Small intestine (tissue), 7 donors: ENCODE measurements at regions not wholly inside any gene's neighbourhood (a gene's known extent, or its start where the extent isn't known, plus 50 kb on each side); places are given as distances from the start of the nearest gene placed in this dataset.

ENCODE experiments used
- DNase-seq, 2 donors: peaks; one replicate each; pipeline versions ENCODE4 v3.0.0 to v3.0.0-alpha.2; 2013
- FAIRE-seq: peaks from 2 replicates; lab custom pipeline; 2012; peaks lifted over from hg19 to GRCh38; lab: Jason Lieb, UNC
- H3K27ac ChIP-seq, 3 donors: one replicate each; pipeline ENCODE4 v1.5.1; 2013; ENCODE audit warnings: low read length in 2 of 3, mild to moderate bottlenecking in 2 of 3, control low read depth in 1 of 3, inconsistent platforms in 1 of 3, low read depth in 1 of 3, moderate library complexity in 1 of 3
- H3K27me3 ChIP-seq, 3 donors: one replicate each; pipeline ENCODE4 v1.6.1; 2013; ENCODE audit warnings: low read length in 3 of 3, inconsistent platforms in 1 of 3; ENCODE audit not compliant: control insufficient read depth in 3 of 3, insufficient read depth in 3 of 3
- H3K36me3 ChIP-seq, 3 donors: one replicate each; pipeline ENCODE4 v1.6.1; 2013; ENCODE audit warnings: low read length in 3 of 3, inconsistent platforms in 1 of 3, low read depth in 1 of 3, mild to moderate bottlenecking in 1 of 3, moderate library complexity in 1 of 3; ENCODE audit not compliant: control insufficient read depth in 3 of 3, insufficient read depth in 2 of 3
- H3K4me1 ChIP-seq, 3 donors: one replicate each; pipeline ENCODE4 v1.6.1; 2013; ENCODE audit warnings: low read length in 2 of 3, inconsistent platforms in 1 of 3, low read depth in 1 of 3, mild to moderate bottlenecking in 1 of 3, moderate library complexity in 1 of 3; ENCODE audit not compliant: control insufficient read depth in 3 of 3, insufficient read depth in 2 of 3
- H3K4me3 ChIP-seq, 3 donors: one replicate each; pipeline ENCODE4 v1.5.1; 2013; ENCODE audit warnings: low read length in 3 of 3, control low read depth in 1 of 3, inconsistent platforms in 1 of 3, low read depth in 1 of 3, mild to moderate bottlenecking in 1 of 3, moderate library complexity in 1 of 3
- H3K9me3 ChIP-seq, 2 donors: one replicate each; pipeline ENCODE4 v1.6.1; 2013; ENCODE audit warnings: low read depth in 1 of 2, low read length in 1 of 2; ENCODE audit not compliant: control insufficient read depth in 2 of 2, insufficient read depth in 1 of 2
- WGBS, 3 donors: extraction: QIAGEN DNeasy Blood & Tissue Kit; methylation state at CpG; one replicate each; pipeline ENCODE4 v1.1.7; 2013; 5-methylcytosine and 5-hydroxymethylcytosine counted together
- donor health status: healthy with polysubstance abuse.
- donor health status: control.
- donor health status: control.
- donor health status: Bipolar disorder and iron deficiency.
- donor health status: healthy.

DNA sequence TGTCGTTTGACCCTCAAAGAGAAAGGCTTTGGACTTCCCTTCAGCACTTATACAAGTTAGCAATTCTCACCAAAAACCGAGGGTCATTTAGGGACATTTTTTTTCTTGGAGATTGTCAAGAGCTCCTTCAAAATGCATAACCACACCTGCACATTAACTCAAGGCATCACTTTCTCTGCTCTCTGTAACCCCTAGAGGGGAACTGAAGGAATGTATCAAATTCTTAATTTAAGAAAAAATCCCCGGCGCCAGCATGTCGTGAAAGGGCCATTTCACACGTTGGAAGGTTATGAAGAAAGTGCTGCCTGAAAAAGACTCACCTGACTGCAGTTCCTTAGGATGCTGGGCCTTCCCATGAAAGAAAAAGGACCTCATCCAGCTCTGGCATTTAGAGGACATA, 131.6 kb upstream of the ZC3H12A start:
- FAIRE-seq = no peak
- DNase-seq = no peak
- Histone ChIP-seq H3K27ac (no peak overlapping the region), H3K27me3 (no peaks in the 10 kb centered on the region), H3K4me3 (no peak overlapping the region), H3K4me1 (no peaks in the 10 kb centered on the region), H3K36me3 (no peaks in the 10 kb centered on the region), H3K9me3 (no peaks in the 10 kb centered on the region)
- 33 to 52% (median 38%) methylated on average over 6 of the region's 6 CpGs for WGBS, 3 donors

DNA sequence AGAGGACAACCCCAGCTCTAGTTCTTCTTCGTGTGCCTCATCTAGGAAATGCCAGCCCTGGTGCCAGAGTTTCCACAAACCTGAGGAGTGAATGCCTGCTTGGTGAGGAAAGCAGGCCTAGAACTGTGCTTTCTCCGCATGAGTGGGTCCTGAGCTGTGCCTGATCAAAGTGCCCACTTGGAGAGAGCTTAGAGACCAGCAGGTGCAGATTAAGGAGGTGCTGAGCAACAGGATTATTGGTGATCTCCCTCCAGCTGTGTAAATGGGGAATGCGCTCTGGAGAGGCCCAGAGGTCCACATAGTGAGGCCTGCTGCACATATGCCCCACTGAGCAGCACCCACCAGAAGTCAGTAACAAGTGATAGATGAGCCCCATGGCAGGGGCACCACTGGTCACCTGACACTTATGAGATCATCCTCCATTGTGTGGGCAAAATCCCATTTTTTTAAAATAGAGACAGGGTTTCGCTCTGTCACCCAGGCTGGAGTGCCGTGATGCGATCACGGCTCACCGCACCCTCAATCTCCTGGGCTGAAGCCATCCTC, 127.2 kb upstream of the ZC3H12A start:
- no peak for FAIRE-seq

DNA sequence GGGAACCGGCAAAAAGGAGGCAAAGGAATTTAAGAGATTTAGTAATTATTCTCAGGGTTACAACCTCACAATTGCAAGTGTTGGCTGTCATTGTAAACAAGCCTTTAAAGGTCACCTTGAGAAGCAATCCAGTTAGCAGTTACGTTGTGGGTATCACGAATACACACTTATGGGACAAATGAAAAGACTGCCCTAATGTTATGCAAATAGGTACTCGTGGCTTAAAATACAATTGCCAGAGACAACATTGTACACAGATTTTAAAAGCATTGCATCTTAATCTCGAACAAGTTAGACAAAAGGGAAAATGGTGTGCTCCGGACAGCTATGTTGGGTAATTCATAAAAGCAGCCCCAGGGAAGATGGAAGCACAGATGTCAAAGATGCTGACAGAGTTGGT, 120.5 kb upstream of the ZC3H12A start:
- 45 to 58% (median 47%) methylated on average over 6 of the region's 6 CpGs for WGBS, 3 donors
- Histone ChIP-seq H3K9me3 (no peaks in the 10 kb centered on the region), H3K4me3 (no peak overlapping the region), H3K27ac (no peak overlapping the region), H3K27me3 (peaks cover 0 to 2% (median 0%) of the 10 kb centered on the region in 3 donors), H3K36me3 (no peaks in the 10 kb centered on the region), H3K4me1 (no peaks in the 10 kb centered on the region)
- DNase-seq = no peak
- FAIRE-seq = no peak

More for the DNA sequence above, 127.2 kb upstream of the ZC3H12A start:
- WGBS, 3 donors = 73 to 86% (median 78%) methylated on average over 8 of the region's 8 CpGs
- no peaks in the 10 kb centered on the region for H3K4me1 ChIP-seq
- H3K9me3 ChIP-seq = no peaks in the 10 kb centered on the region
- H3K4me3 ChIP-seq = no peak overlapping the region
- DNase-seq = no peak
- H3K27ac ChIP-seq = no peak overlapping the region
- H3K27me3 ChIP-seq = no peaks in the 10 kb centered on the region
- no peaks in the 10 kb centered on the region for H3K36me3 ChIP-seq

DNA sequence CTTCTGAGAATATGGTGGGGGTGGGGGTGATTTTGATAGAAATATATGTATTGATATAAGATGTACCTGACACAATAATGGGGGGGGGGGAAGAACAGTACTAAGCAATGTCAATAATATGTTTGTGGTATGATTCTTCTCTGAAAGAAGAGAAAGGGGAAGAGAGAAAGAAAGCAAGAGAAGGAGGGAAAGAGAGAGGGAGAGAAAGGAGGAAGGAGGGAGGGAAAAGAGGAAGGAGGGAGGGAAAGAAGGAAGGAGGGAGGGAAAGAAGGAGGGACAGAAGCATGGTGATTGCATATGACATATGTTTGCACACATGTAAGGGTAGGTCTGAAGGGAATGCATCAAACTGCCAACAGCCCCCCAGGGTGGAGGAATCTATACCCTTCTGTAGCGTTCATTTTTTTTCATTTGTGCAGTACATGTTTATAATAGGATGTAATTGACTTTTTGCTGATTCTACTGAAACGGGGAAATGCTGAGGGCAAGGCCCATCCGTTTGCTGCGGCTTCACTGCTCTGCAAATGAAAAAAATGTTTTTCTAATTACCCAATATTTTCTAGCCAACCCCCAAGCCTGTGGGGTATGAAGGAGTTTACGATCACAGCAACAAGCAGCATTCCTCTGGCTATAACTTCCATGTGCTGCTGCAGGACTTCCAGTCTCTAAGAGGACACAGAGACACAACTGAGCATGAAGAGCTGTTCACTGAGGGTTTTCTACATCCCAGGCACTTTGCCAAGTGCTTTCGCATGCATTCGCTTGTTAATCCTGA, 119.3 kb upstream of the ZC3H12A start:
- peaks cover 0 to 2% (median 0%) of the 10 kb centered on the region in 3 donors for H3K27me3 ChIP-seq
- FAIRE-seq = no peak
- H3K27ac ChIP-seq = no peak overlapping the region
- no peaks in the 10 kb centered on the region for H3K36me3 ChIP-seq
- no peak for DNase-seq
- no peak overlapping the region for H3K4me3 ChIP-seq
- 70 to 80% (median 73%) methylated on average over 7 of the region's 7 CpGs for WGBS, 3 donors
- H3K4me1 ChIP-seq = no peaks in the 10 kb centered on the region
- no peaks in the 10 kb centered on the region for H3K9me3 ChIP-seq

DNA sequence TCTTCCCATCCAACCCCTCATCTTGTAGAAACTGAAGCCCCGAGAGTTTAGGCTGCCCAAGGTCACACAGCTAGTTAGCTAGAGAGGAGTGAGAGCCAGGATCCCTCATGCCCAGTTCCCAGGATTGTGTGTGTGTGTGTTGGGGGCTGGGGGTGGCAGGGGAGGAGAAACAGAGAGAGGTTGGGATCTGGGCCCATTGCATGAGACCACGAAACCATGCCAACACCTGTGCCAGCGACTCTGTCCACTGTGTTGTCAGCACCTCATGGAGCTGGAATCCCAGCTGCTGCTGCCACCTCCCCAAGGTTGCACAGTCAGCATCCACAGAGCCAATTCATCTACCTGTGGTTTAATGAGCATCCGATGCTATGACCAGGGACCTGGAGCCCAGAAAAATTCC, 115.4 kb upstream of the ZC3H12A start:
- DNase-seq = no peak
- Histone ChIP-seq H3K4me1 (no peaks in the 10 kb centered on the region), H3K27ac (no peak overlapping the region), H3K9me3 (no peaks in the 10 kb centered on the region), H3K27me3 (peaks cover 0 to 8% (median 0%) of the 10 kb centered on the region in 3 donors), H3K36me3 (no peaks in the 10 kb centered on the region), H3K4me3 (no peak overlapping the region)
- 67 to 79% (median 77%) methylated on average over 4 of the region's 4 CpGs for WGBS, 3 donors
- no peak for FAIRE-seq

DNA sequence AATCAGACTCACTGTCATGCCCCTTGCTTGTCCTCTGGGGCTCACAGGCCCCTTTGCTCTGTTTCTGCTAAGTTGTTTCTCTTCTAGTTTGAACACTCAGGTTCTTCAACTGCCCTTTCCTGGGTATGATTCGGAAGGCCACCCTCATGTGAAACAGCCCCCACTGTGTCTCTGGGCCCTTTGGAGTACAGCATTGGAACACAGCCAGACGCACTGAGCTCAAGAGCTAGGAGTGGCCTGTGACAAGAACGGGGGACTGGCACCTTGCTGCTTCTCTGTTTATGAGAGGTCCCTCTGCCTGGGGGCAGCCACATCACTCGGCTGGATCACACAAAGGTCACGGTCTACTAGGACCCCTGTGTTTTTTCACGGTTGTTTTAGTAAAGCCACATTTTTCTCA, 114.4 kb upstream of the ZC3H12A start:
- H3K27me3 ChIP-seq = peaks cover 0 to 8% (median 2%) of the 10 kb centered on the region in 3 donors
- no peak overlapping the region for H3K27ac ChIP-seq
- no peaks in the 10 kb centered on the region for H3K36me3 ChIP-seq
- no peak overlapping the region for H3K4me3 ChIP-seq
- WGBS, 3 donors = 37 to 57% (median 50%) methylated on average over 6 of the region's 6 CpGs
- no peaks in the 10 kb centered on the region for H3K9me3 ChIP-seq
- no peak for DNase-seq
- FAIRE-seq = no peak
- H3K4me1 ChIP-seq = no peaks in the 10 kb centered on the region

DNA sequence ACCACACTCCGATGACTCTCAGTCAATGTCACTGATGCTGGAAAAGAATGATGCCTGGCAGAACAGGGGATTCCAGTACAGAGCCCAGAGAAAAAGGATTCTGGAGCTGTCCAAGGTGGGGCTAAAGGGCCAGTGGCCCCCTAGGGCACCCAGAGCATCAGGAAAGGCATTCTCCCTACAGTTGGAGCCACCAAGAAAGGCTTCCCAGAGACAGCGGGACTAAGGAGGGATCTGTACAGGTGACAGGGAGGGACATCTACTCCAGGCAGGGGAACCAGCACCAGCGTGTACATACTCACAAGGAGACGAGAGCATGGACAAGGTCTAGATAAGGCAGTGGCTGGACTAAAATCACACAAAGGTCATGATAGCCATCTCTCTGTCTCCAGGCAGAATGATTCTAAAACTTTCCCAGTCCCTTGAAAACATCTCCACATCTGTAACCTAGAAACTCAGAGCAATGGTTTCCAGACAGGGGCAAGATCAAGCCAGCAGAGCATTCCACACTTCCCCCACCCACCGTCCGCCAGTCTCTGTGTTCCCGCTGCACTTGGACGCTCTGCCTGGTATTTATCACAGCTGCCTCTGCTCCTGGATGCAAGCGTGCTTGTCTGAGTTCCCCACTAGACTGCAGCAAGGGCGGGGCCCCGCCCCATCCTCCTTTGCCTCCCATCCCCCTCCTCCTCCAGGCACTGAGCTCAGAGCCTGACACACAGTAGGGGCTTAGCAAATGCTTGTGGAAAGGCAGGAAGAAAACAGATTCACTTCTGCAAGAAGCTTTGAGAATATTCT, 111.6 kb upstream of the ZC3H12A start:
- H3K27ac ChIP-seq = no peak overlapping the region
- 21 to 25% (median 22%) methylated on average over 11 of the region's 11 CpGs for WGBS, 3 donors
- peaks cover 0 to 6% (median 2%) of the 10 kb centered on the region in 3 donors for H3K27me3 ChIP-seq
- FAIRE-seq = no peak
- no peak overlapping the region for H3K4me3 ChIP-seq
- DNase-seq = no peak
- no peaks in the 10 kb centered on the region for H3K4me1 ChIP-seq
- H3K9me3 ChIP-seq = no peaks in the 10 kb centered on the region
- H3K36me3 ChIP-seq = no peaks in the 10 kb centered on the region

DNA sequence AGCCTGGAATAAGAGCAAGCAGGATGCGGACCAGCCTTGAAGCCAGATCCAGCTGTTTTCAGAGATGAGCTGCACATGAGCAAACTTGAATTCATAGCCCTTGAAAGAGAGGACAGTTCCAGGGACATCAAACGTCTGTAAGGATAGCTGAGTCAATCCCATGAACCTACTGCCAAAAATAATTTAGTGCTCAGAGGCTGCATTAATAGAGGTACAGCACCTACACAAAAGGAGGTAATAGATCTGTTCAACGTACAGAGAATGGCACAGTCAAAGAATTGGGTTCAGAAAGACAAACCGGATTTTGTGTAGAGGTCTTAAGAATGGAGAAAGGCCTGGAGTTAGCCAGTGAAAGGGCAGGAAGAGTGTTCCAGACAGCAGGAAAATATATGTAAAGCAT, 110.8 kb upstream of the ZC3H12A start:
- WGBS, 3 donors = 49 to 53% (median 52%) methylated on average over 4 of the region's 4 CpGs
- Histone ChIP-seq H3K4me1 (no peaks in the 10 kb centered on the region), H3K36me3 (no peaks in the 10 kb centered on the region), H3K27ac (no peak overlapping the region), H3K4me3 (no peak overlapping the region), H3K9me3 (no peaks in the 10 kb centered on the region), H3K27me3 (peaks cover 0 to 6% (median 2%) of the 10 kb centered on the region in 3 donors)
- DNase-seq = no peak
- FAIRE-seq = no peak
